GM18498 (cell line): ENCODE measurements at regions not wholly inside any gene's neighbourhood (a gene's known extent, or its start where the extent isn't known, plus 50 kb on each side); places are given as distances from the start of the nearest gene placed in this dataset.

Source experiments
- ATAC-seq: cut with Tn5 transposase; IDR thresholded peaks from one replicate; pipeline ENCODE4 v1.9.1; 2021; ENCODE audit warnings: mild to moderate bottlenecking, moderate library complexity; ENCODE audit not compliant: unreplicated experiment

GRCh38 chr14:100658181-100658886 lies 68.4 kb upstream of the DLK1 start:
- no peak for ATAC-seq

GRCh38 chr14:100659345-100660001 lies 67.2 kb upstream of the DLK1 start:
- ATAC-seq, result no peak

GRCh38 chr14:100660498-100660881 lies 66.2 kb upstream of the DLK1 start:
- no peak for ATAC-seq

- ATAC-seq, result no peak
These were observed 65.6 kb upstream of the DLK1 start for GRCh38 chr14:100660882-100661635.

GRCh38 chr14:100662879-100663760 lies 63.6 kb upstream of the DLK1 start:
- ATAC-seq, result no peak

- no peak for ATAC-seq
These were observed 63.0 kb upstream of the DLK1 start for GRCh38 chr14:100663761-100664052.

- ATAC-seq, result no peak
These were observed 62.5 kb upstream of the DLK1 start for GRCh38 chr14:100664231-100664630.

- no peak for ATAC-seq
These were observed 61.7 kb upstream of the DLK1 start for GRCh38 chr14:100664841-100665510.

GRCh38 chr14:100665511-100666032 lies 61.1 kb upstream of the DLK1 start:
- no peak for ATAC-seq

GRCh38 chr14:100666403-100666802 lies 60.3 kb upstream of the DLK1 start:
- ATAC-seq, result no peak

- no peak for ATAC-seq
These were observed 59.8 kb upstream of the DLK1 start for GRCh38 chr14:100666851-100667250.

GRCh38 chr14:100667656-100668055 lies 59.0 kb upstream of the DLK1 start:
- ATAC-seq, result no peak

- no peak for ATAC-seq
These were observed 58.3 kb upstream of the DLK1 start for GRCh38 chr14:100668352-100668751.

- ATAC-seq, result no peak
These were observed 57.7 kb upstream of the DLK1 start for GRCh38 chr14:100669011-100669412.

- no peak for ATAC-seq
These were observed 57.2 kb upstream of the DLK1 start for GRCh38 chr14:100669468-100669867.

- ATAC-seq, result no peak
These were observed 56.5 kb upstream of the DLK1 start for GRCh38 chr14:100670017-100670752.

- no peak for ATAC-seq
These were observed 56.0 kb upstream of the DLK1 start for GRCh38 chr14:100670753-100671049.

GRCh38 chr14:100671386-100671901 lies 55.2 kb upstream of the DLK1 start:
- no peak for ATAC-seq

- ATAC-seq, result no peak
These were observed 54.8 kb upstream of the DLK1 start for GRCh38 chr14:100671906-100672305.
